ENCODE measurements at regions not wholly inside any gene's neighbourhood (a gene's known extent, or its start where the extent isn't known, plus 50 kb on each side); places are given as distances from the start of the nearest gene placed in this dataset.

DNA sequence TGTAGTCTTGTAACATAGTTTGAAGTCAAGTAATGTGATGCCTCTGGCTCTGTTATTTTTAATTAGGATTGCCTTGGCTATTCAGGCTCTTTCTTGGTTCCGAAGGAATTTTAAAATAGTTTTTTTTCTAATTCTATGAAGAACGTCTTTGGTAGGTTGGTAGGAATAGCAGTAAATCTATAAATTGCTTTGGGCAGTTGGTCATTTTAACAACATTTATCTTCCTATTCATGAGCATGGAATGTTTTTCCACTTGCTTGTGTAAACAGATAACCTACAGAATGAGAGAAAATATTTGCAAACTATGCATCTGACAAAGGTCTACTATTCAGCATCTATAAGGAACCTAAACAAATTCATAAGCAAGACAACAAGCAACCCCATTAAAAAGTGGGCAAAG lies 173.2 kb upstream of the TRPC7 start:
- DNase-seq (ENCODE audit: low spot score): no peak

DNA sequence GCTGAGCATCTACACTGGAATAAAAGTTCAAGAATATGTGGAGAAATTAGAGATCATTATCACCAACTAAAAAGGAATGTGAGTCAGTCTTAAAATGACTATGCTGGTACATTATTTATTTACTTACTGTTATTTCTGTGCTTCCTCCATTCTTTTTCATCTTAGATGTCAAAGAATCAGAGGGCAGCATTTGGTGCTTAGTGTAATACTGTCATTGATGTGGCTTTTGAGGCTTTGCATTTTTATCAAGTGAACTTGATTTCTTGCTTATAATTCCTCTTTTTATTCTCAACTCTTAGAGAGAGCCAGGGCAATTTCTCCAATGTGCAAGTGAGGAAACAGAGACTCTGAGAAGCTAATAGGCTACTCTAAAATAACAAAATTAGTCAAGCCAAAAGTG lies 163.7 kb upstream of the TRPC7 start:
- DNase-seq (ENCODE audit: low spot score): no peak

- DNase-seq (ENCODE audit: low spot score): no peak
These were observed 163.2 kb upstream of the TRPC7 start for GRCh38 chr5:136528481-136529030.

DNA sequence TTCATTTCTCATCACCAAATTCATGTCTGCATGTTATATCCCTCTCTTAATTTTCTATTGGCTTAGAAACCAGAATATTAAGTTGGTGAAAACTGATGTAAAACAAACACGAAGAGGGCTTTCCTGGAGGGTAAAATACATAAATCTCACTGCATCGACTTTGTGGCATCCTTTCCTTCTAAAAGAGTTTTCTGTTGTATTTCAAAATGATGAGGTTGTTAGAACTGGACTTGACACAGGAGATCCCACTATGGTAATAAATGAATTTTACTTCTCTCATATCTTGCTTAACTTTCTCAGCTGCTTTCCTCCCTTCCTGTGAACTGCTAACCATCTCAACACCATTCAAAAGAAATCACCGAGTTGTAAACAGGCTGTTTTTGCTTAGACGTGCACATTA lies 162.0 kb upstream of the TRPC7 start:
- no peak for DNase-seq (ENCODE audit: low spot score)

GRCh38 chr5:136526791-136527190 lies 161.4 kb upstream of the TRPC7 start:
- DNase-seq (ENCODE audit: low spot score): no peak

DNA sequence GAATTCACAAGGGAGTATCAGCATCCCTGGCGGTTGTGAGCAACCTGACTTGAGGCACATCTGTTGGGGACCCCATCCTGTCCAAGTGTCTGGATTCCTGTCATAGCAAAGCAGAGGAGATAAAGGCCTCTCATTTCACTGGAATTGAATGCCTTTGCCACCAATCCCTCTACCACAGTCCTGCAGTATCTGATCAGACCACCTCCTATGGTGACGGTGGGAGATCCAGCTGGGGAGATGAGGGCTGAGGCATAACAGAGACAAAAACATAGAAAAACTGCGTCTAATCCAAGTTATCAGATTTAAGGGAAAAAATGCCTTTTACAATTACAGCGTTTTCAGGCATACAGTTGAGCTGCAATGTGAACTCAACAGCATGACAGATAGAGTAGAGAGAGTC lies 160.7 kb upstream of the TRPC7 start:
- DNase-seq (ENCODE audit: low spot score): no peak

DNA sequence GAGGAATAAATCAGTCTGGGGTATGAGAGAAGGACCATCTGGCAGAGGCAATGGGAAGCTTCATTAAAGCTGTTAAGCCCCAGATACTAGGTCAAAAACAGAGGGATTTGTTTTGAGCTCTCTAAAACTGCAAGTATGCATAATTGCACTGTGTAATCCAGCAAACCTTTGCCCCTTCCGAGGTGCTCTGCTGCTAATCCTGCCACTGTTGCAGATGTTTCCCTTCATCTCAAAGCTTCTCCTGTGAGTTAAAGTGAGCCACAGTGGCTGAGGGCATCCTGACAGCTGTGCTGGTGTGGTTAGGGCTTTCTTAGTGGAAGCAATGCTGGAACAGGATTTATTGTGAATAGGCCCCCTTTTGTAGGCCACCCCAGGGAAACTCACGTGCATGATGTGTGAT lies 160.3 kb upstream of the TRPC7 start:
- no peak for DNase-seq (ENCODE audit: low spot score)

GRCh38 chr5:136522217-136522956 lies 157.0 kb upstream of the TRPC7 start:
- no peak for DNase-seq (ENCODE audit: low spot score)

DNA sequence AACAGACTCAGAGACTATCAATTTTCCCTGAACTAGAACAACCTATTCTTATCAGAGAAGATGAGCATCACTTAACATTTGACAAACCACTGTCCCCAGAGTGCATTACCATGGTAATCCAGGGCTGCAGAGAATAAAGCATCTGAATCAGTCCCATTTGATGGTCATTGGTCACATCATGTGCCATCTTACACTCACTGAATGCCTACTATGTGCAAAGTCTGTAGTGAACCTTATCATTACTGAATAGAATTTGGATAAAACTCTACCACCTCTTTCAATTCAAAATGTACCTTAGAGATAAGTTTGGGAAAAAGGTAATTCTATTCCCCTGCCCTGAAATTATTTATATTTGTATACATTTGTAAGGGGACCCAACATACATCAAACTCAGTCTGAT lies 156.4 kb upstream of the TRPC7 start:
- no peak for DNase-seq (ENCODE audit: low spot score)

DNA sequence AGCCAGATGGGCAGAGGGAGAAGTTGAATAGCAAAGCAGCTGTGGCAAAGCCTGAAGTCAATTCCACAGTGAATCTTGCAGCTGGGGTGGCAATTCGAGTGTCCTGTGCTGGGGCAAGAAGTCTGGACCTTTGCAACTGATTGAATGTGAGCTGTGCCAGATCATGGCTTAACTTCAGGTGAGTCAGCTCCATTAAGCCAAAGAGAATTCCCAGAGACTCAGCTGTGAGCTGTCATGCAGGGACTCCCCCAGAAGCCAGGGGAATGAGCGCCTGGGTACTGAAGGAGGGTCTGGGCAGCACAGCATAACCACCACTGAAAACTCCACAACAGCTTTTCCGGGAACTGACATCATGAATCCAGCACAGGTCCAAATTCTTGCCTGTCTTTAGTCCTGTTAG lies 153.5 kb upstream of the TRPC7 start:
- DNase-seq (ENCODE audit: low spot score): no peak

GRCh38 chr5:136518174-136518573 lies 152.8 kb upstream of the TRPC7 start:
- DNase-seq (ENCODE audit: low spot score): no peak

DNA sequence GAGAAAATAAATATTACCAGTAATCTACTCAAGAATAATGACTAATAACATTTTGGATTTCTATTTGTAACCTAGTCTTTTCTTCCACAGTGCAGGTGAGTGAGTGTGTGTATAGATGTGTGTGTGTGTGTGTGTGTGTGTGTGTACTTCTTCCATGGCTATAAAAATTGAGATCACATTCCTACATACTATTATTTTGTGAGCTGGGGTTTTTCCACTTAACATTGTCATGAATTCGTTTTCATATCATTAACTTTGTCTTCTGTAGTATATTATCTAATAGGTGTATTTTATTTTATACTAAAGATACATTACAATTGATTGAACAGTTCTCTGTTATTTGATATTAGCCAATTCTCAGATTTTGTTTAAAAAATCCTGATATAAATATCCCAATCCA lies 152.4 kb upstream of the TRPC7 start:
- no peak for DNase-seq (ENCODE audit: low spot score)

GRCh38 chr5:136516637-136517036 lies 151.3 kb upstream of the TRPC7 start:
- no peak for DNase-seq (ENCODE audit: low spot score)

- DNase-seq (ENCODE audit: low spot score): no peak
These were observed 148.1 kb upstream of the TRPC7 start for GRCh38 chr5:136513430-136513829.

DNA sequence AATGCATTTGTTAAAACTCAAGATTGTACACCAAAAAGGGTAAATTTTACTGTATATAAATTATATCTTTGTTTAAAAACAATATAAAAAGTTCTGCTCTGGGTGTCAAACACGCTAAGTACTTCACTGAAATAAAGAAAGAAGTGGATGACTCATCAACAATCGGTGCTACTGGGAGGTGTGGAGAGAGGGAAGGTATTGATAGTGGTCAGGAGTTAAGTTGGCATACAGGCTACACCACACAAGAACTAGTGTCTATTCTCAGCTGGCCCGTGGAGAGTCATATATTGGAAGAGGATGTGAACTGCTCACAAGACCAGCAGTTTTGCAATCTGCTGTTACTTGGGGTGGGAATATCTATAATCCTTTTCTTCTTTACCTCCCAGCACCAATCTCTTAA lies 145.7 kb upstream of the TRPC7 start:
- DNase-seq (ENCODE audit: low spot score): no peak

- no peak for DNase-seq (ENCODE audit: low spot score)
These were observed 145.1 kb upstream of the TRPC7 start for GRCh38 chr5:136510481-136510880.

DNA sequence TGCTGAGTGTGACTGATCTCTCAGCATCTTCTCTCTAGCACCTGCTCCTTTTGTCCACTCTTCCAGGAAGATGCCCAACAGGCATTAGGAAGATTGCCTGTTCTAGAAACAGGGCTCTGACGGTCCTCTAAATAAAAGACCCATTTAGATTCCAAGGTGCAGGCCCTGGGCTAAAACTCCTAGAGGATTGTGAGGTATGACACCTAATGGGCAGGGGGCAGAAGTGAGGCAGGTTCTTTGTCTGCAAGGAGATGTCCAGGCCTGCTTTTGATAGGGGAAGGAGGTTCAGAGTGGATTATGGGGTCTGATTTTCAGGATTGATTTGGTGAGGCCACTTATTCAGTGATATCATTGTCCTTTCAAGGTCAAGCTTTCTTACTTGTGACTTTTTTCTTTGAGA lies 140.8 kb upstream of the TRPC7 start:
- DNase-seq (ENCODE audit: low spot score): no peak

DNA sequence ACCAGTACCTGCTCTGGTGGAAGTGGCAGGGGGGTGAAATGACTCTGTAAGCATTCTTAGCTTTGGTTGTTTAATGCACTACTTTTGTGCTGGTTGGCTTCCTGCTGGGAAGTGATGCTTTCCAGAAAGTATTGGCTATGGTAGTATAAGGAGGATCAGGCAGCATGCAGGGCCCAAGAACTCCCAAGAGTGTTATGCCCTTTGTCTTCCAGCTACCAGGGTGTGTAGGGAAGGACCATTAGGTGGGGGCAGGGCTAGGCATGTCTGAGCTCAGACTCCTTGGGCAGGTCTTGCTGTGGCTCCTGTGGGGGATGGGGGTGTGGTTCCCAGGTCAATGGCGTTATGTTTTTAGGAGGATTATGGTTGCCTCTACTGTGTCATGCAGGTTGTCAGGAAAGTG lies 135.8 kb upstream of the TRPC7 start:
- DNase-seq (ENCODE audit: low spot score): no peak

GRCh38 chr5:136492587-136492986 lies 127.2 kb upstream of the TRPC7 start:
- no peak for DNase-seq (ENCODE audit: low spot score)

DNA sequence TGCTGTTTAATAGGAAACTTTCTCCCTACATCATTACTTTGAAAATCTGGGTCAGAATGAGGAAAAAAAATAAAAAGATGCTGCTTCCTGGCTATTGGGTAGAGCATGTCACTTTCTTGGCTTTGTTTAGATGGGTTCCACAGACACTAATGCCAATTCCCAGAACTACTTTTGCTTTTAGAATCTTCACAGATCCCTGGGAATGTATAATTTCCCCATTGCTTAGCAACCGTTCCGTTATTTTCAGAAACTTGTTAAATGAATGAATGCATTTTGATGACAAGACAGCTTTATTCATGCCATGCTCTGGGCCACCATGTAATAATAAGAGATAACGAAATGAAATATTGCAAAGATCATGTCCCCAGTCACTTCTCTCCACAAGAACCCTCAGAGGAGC lies 126.5 kb upstream of the TRPC7 start:
- no peak for DNase-seq (ENCODE audit: low spot score)

DNA sequence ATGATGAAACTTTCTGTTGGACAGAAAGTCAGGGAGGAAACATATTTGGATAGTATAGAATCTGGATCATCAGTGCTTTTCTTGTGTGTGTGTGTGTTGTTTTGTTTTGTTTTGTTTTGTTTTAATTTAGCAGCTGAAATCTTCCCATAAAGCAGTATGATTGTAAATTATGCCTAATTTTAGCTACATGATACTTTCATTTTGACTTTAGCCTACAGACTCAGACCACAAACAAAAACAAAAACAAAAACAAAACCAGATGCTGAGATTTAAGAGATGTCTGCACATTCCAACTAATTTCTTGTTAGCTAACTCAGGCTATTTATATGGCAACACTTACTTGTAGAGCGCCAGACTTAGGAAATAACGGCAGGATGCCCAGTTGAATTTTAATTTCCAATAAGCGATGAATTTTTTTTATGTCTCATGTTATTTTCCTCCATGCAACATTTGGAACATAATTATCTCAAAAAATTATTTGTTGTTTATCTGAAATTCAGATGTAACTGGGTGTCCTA lies 119.5 kb upstream of the TRPC7 start:
- DNase-seq (ENCODE audit: low spot score): no peak

DNA sequence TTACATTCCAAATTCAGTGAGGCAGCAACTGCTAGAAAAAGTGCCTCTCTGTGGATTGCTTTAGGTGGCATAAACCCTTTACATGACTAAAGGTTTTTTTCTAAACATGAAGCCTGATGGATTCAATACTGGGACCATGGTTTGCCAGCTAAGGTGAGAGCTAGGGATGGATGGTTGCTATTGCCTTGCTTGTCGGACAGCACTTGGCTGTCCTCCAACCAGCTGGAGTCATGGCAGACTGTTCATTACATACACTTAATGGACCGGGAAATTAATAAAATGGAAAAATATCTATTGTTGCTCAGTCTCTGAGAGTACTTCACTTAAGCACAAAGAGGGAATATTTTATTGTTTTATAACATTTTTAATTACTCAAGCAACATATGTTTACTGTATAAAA lies 116.9 kb upstream of the TRPC7 start:
- DNase-seq (ENCODE audit: low spot score): no peak

DNA sequence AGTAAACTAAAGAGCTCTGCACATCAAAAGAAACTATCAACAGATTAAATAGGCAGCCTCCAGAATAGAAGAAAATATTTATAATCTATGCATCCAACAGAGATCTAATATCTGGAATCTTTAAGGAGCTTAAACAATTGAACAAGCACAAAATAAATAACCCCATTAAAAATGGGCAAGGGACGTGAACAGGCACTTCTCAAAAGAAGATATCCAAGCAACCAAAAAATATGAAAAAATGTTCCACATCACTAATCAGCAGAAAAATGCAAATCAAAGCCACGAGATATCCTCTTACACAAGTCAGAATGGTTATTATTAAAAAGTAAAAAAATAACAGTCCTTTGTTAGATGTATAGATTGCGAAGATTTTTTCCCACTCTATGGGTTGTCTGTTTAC lies 109.1 kb upstream of the TRPC7 start:
- no peak for DNase-seq (ENCODE audit: low spot score)

DNA sequence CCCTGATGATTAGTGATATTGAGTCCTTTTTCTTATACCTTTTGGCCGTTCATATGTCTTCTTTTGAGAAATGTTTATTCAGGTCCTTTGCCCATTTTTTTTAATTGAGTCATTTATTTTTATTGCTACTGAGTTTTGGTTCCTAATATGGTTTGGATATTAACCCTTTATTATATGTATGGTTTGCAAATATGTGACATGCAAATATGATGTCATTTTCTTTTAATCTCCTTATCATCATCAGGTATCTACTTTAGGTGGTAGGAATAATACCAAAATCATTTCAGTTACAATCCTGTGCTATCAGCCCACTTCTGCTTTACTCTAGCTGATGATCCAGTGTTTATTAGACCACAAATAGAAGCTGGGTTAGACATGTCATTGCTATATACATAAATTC lies 102.3 kb upstream of the TRPC7 start:
- no peak for DNase-seq (ENCODE audit: low spot score)
